H1 (cell line): ENCODE measurements at regions not wholly inside any gene's neighbourhood (a gene's known extent, or its start where the extent isn't known, plus 50 kb on each side); places are given as distances from the start of the nearest gene placed in this dataset.

Experiments
- CTCF ChIA-PET: fragments of 300-600 bp; sonication (Branson Sonifier 250); formaldehyde crosslinking; loops from one replicate; lab custom pipeline; 2021; ENCODE audit not compliant: partially characterized antibody; lab: Charles Lee
- POLR2A ChIA-PET: fragments of 300-600 bp; sonication (Branson Sonifier 250); formaldehyde crosslinking; loops from one replicate; lab custom pipeline; 2021; ENCODE audit warnings: inconsistent platforms; ENCODE audit not compliant: partially characterized antibody; lab: Charles Lee
- DNase-seq, 2 experiments: peaks; one replicate each; pipeline versions ENCODE4 v3.0.0 to v3.0.0-alpha.2; 2010 to 2022; ENCODE audit warnings: low spot score in 2 of 2, low read depth in 1 of 2, mixed read lengths in 1 of 2
- FAIRE-seq: peaks from 2 replicates; lab custom pipeline; 2011; peaks lifted over from hg19 to GRCh38; lab: Jason Lieb, UNC
- H2AFZ ChIP-seq: 2 replicates; pipeline ENCODE4 v1.8.1; 2012; ENCODE audit warnings: low read length, inconsistent platforms
- H2AK5ac ChIP-seq: 2 replicates; pipeline ENCODE4 v1.6.1; 2013; ENCODE audit warnings: low read depth, low read length
- H2BK120ac ChIP-seq: replicated peaks from 2 replicates; pipeline ENCODE3; 2013; ENCODE audit warnings: low read depth, low read length, inconsistent platforms
- H2BK12ac ChIP-seq: 2 replicates; pipeline ENCODE4 v1.6.1; 2013; ENCODE audit warnings: low read depth, low read length
- H2BK15ac ChIP-seq: 2 replicates; pipeline ENCODE4 v1.6.1; 2013; ENCODE audit warnings: low read length
- H2BK20ac ChIP-seq: 2 replicates; pipeline ENCODE4 v1.6.1; 2013; ENCODE audit warnings: low read length
- H2BK5ac ChIP-seq: 2 replicates; pipeline ENCODE4 v1.6.1; 2013; ENCODE audit warnings: low read depth, low read length
- H3K14ac ChIP-seq: 2 replicates; pipeline ENCODE4 v1.6.1; 2013; ENCODE audit warnings: inconsistent platforms; ENCODE audit not compliant: insufficient read length
- H3K18ac ChIP-seq: 2 replicates; pipeline ENCODE4 v1.6.1; 2013; ENCODE audit warnings: low read length; ENCODE audit errors: extremely low read depth
- H3K23ac ChIP-seq: 2 replicates; pipeline ENCODE4 v1.6.1; 2013; ENCODE audit warnings: inconsistent platforms; ENCODE audit not compliant: insufficient read length
- H3K23me2 ChIP-seq: 2 replicates; pipeline ENCODE4 v1.6.1; 2013; ENCODE audit warnings: low read depth, low read length
- H3K27ac ChIP-seq: 2 replicates; pipeline ENCODE4 v1.6.1; 2011; ENCODE audit warnings: low read depth, low read length, inconsistent platforms
- H3K27me3 ChIP-seq, 4 experiments: replicated peaks in 1 of 4; 1 replicate in 1 of 4; 2 replicates in 3 of 4; pipeline versions ENCODE4 v1.6.1 to v1.8.1; 2011 to 2013; ENCODE audit warnings: low read length in 3 of 4, mild to moderate bottlenecking in 3 of 4, inconsistent platforms in 2 of 4, mixed read lengths in 2 of 4, moderate library complexity in 1 of 4; ENCODE audit not compliant: control insufficient read depth in 3 of 4, insufficient read depth in 3 of 4; ENCODE audit errors: extremely low read depth in 1 of 4
- H3K36me3 ChIP-seq, 4 experiments: 2 replicates each; pipeline versions ENCODE4 v1.6.1 to v1.8.1; 2011 to 2013; ENCODE audit warnings: mild to moderate bottlenecking in 4 of 4, low read length in 3 of 4, moderate library complexity in 2 of 4, control low read depth in 1 of 4, inconsistent platforms in 1 of 4; ENCODE audit not compliant: insufficient read depth in 4 of 4, control insufficient read depth in 2 of 4
- H3K4ac ChIP-seq: replicated peaks from 2 replicates; pipeline ENCODE3; 2013; ENCODE audit warnings: low read length, low read depth, mixed read lengths, inconsistent platforms; ENCODE audit not compliant: insufficient read length
- H3K4me1 ChIP-seq, 4 experiments: replicated peaks in 1 of 4; 1 replicate in 1 of 4; 2 replicates in 3 of 4; pipeline versions ENCODE4 v1.6.1 to v1.8.1; 2011 to 2013; ENCODE audit warnings: low read length in 3 of 4, inconsistent platforms in 2 of 4, mixed read lengths in 1 of 4; ENCODE audit not compliant: insufficient read depth in 4 of 4, control insufficient read depth in 3 of 4
- H3K4me2 ChIP-seq, 2 experiments: 2 replicates each; pipeline versions ENCODE4 v1.6.1 to v1.8.1; 2011 to 2013; ENCODE audit warnings: low read depth in 2 of 2, low read length in 2 of 2, control low read depth in 1 of 2, inconsistent platforms in 1 of 2, mild to moderate bottlenecking in 1 of 2; ENCODE audit not compliant: insufficient read depth in 1 of 2
- H3K4me3 ChIP-seq, 4 experiments: fragments of 200-600, 300-600 bp in 1 of 4; sonication (generic), shearing (Covaris generic), sonication (Bioruptor Twin) in 1 of 4; 2 replicates each; pipeline versions ENCODE4 v1.5.1 to v1.8.1; 2011 to 2016; ENCODE audit warnings: low read length in 4 of 4, low read depth in 3 of 4, control low read depth in 2 of 4, inconsistent platforms in 2 of 4, mild to moderate bottlenecking in 2 of 4, mixed read lengths in 1 of 4, moderate library complexity in 1 of 4; ENCODE audit not compliant: insufficient read depth in 2 of 4; ENCODE audit errors: extremely low read depth in 1 of 4
- H3K56ac ChIP-seq: replicated peaks from 2 replicates; pipeline ENCODE3; 2013; ENCODE audit warnings: low read depth, mild to moderate bottlenecking, mixed read lengths, low read length, inconsistent platforms; ENCODE audit not compliant: insufficient read length
- H3K79me1 ChIP-seq: 2 replicates; pipeline ENCODE4 v1.6.1; 2013; ENCODE audit warnings: low read depth, low read length, control low read depth
- H3K79me2 ChIP-seq, 2 experiments: 2 replicates each; pipeline versions ENCODE4 v1.6.1 to v1.8.1; 2012 to 2013; ENCODE audit warnings: low read length in 2 of 2, mild to moderate bottlenecking in 2 of 2, inconsistent platforms in 1 of 2; ENCODE audit not compliant: insufficient read depth in 2 of 2, control insufficient read depth in 1 of 2
- H3K9ac ChIP-seq, 4 experiments: replicated peaks in 1 of 4; 1 replicate in 1 of 4; 2 replicates in 3 of 4; pipeline versions ENCODE4 v1.6.1 to v1.8.1; 2011 to 2013; ENCODE audit warnings: low read depth in 3 of 4, low read length in 3 of 4, control low read depth in 2 of 4, mild to moderate bottlenecking in 2 of 4, moderate library complexity in 2 of 4, inconsistent platforms in 1 of 4; ENCODE audit errors: extremely low read depth in 1 of 4
- H3K9me3 ChIP-seq, 2 experiments: 2 replicates each; pipeline versions ENCODE4 v1.6.1 to v1.8.1; 2012 to 2013; ENCODE audit warnings: mild to moderate bottlenecking in 2 of 2, moderate library complexity in 2 of 2, control low read depth in 1 of 2, inconsistent platforms in 1 of 2, low read depth in 1 of 2, low read length in 1 of 2, mixed read lengths in 1 of 2; ENCODE audit not compliant: insufficient read depth in 2 of 2
- H4K20me1 ChIP-seq, 2 experiments: replicated peaks in 1 of 2; 2 replicates each; pipeline versions ENCODE3 to v1.8.1; 2011 to 2013; ENCODE audit warnings: inconsistent platforms in 2 of 2, low read length in 2 of 2, mild to moderate bottlenecking in 1 of 2; ENCODE audit not compliant: insufficient read depth in 2 of 2, control insufficient read depth in 1 of 2
- H4K5ac ChIP-seq: 2 replicates; pipeline ENCODE4 v1.6.1; 2013; ENCODE audit warnings: low read length, low read depth, mixed read lengths, inconsistent platforms; ENCODE audit not compliant: insufficient read length
- H4K8ac ChIP-seq: 2 replicates; pipeline ENCODE4 v1.8.0; 2013; ENCODE audit warnings: mild to moderate bottlenecking, moderate library complexity, low read length, inconsistent platforms; ENCODE audit not compliant: insufficient read depth; ENCODE audit errors: extremely low read depth
- H4K91ac ChIP-seq: replicated peaks from 2 replicates; pipeline ENCODE3; 2013; ENCODE audit warnings: low read length, mixed read lengths, inconsistent platforms; ENCODE audit not compliant: insufficient read length
- ASH2L ChIP-seq: fragments of 200-600, 300-600 bp; sonication (generic); IDR thresholded peaks from one replicate; pipeline ENCODE4 v1.7.1; 2017; ENCODE audit warnings: low read length
- BACH1 ChIP-seq: IDR thresholded peaks from 2 replicates; pipeline ENCODE4 v1.6.1; 2012; ENCODE audit warnings: low read length, improper control_type of control experiment
- CBX5 ChIP-seq: fragments of 300-800, 300-1000 bp; sonication (generic); IDR thresholded peaks from 2 replicates; pipeline ENCODE4 v1.7.1; 2016; ENCODE audit warnings: antibody characterized with exemption, low read length, low read depth
- CHD1 ChIP-seq: IDR thresholded peaks from 2 replicates; pipeline ENCODE4 v1.6.1; 2012; ENCODE audit warnings: low read depth, low read length, improper control_type of control experiment
- CHD2 ChIP-seq: IDR thresholded peaks from 2 replicates; pipeline ENCODE4 v1.6.1; 2012; ENCODE audit warnings: low read length, improper control_type of control experiment
- CTBP2 ChIP-seq: IDR thresholded peaks from 2 replicates; pipeline ENCODE4 v1.7.0; 2011; ENCODE audit warnings: borderline replicate concordance, mild to moderate bottlenecking, moderate library complexity, mixed read lengths, low read length; ENCODE audit not compliant: insufficient read depth, insufficient read length
- EZH2 ChIP-seq: fragments of 200-600 bp; sonication (generic); IDR thresholded peaks from 2 replicates; pipeline ENCODE4 v1.7.1; 2012; ENCODE audit warnings: low read depth, mild to moderate bottlenecking, moderate library complexity, low read length, inconsistent platforms; ENCODE audit not compliant: severe bottlenecking
- POLR2AphosphoS5 ChIP-seq: IDR thresholded peaks from 2 replicates; pipeline ENCODE4 v1.6.1; 2011; ENCODE audit warnings: low read depth, low read length
- SP4 ChIP-seq: IDR thresholded peaks from 2 replicates; pipeline ENCODE4 v1.6.1; 2012; ENCODE audit warnings: low read length, inconsistent platforms
- SUZ12 ChIP-seq: fragments of 200-600 bp; sonication (generic); IDR thresholded peaks from 2 replicates; pipeline ENCODE4 v1.6.1; 2012; ENCODE audit warnings: mild to moderate bottlenecking, inconsistent platforms, low read length, moderate library complexity, mixed read lengths
- TBP ChIP-seq: IDR thresholded peaks from 2 replicates; pipeline ENCODE4 v1.6.1; 2011; ENCODE audit warnings: low read depth, low read length, improper control_type of control experiment
- WGBS, 2 experiments: shearing (Covaris generic) in 1 of 2; methylation state at CpG; one replicate each; pipeline versions ENCODE4 v1.1.6 to v1.1.7; 2013 to 2015; ENCODE audit warnings: low lambda C conversion rate in 2 of 2, mixed read lengths in 2 of 2, inconsistent platforms in 1 of 2, low coverage in 1 of 2, missing lambda C conversion rate in 1 of 2; ENCODE audit not compliant: insufficient replicate concordance in 2 of 2, insufficient coverage in 1 of 2, insufficient read length in 1 of 2; ENCODE audit errors: extremely low coverage in 1 of 2, missing lambda C conversion rate in 1 of 2; 5-methylcytosine and 5-hydroxymethylcytosine counted together
- TF ChIP-seq, protein P1 (sequence below): IDR thresholded peaks from 2 replicates; pipeline ENCODE4 v1.6.1; 2011; ENCODE audit warnings: low read depth, mild to moderate bottlenecking, low read length; ENCODE audit not compliant: insufficient read depth

DNA sequence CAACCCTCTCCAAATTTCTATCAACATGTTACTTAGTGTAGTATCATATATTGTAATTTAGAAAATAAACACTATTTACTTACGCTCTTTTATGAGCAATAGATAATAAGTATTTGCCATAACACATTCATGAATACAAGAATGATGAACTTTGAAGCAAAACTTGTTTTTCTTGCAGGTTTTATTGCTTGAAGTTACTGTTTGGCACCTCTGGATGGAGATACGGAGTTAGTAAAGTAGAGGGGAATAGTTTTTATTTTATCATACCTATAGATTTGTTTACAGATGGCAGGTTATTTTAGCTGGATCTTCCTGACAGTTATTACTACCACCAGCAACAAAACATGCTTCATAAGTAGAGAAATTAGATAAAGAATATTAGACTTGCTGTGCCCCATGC, 274.2 kb upstream of the LRRTM4 start:
- ChIA-PET POLR2A (no interaction called here), CTCF (no interaction called here)

More for the DNA sequence above, 274.2 kb upstream of the LRRTM4 start:
- Histone ChIP-seq H2AK5ac (no peak overlapping the region), H2BK12ac (no peak overlapping the region), H3K36me3 (no peaks in the 10 kb centered on the region), H2BK20ac (no peak overlapping the region), H4K20me1 (no peaks in the 10 kb centered on the region), H2BK5ac (no peak overlapping the region), H3K9ac (no peak overlapping the region), H3K23ac (no peak overlapping the region), H3K4ac (no peak overlapping the region), H4K91ac (no peak overlapping the region), H3K79me1 (no peaks in the 10 kb centered on the region), H3K56ac (no peak overlapping the region), H3K18ac (no peak overlapping the region), H4K5ac (no peak overlapping the region), H3K23me2 (no peaks in the 10 kb centered on the region), H3K27me3 (no peaks in the 10 kb centered on the region), H3K9me3 (no peaks in the 10 kb centered on the region), H3K14ac (no peak overlapping the region), H2BK120ac (no peak overlapping the region), H2AFZ (no peak overlapping the region), H3K4me3 (no peak overlapping the region), H3K4me1 (peaks cover 0 to 4% (median 0%) of the 10 kb centered on the region in 4 experiments; a peak in 3 of 7 replicates), H4K8ac (no peak overlapping the region), H3K4me2 (no peak overlapping the region), H3K79me2 (no peaks in the 10 kb centered on the region), H3K27ac (no peak overlapping the region), H2BK15ac (no peak overlapping the region)
- no peak for FAIRE-seq
- no peak for DNase-seq
- 95% methylated on average over 2 of the region's 2 CpGs; no CpG with 5 or more reads in 1 of the 2 experiments for WGBS, 2 experiments
- TF ChIP-seq CBX5 (no peak), EZH2 (no peak), POLR2AphosphoS5 (no peak), CTBP2 (no peak), SUZ12 (no peak), SP4 (no peak), CHD1 (no peak), ASH2L (no peak), TBP (no peak), BACH1 (no peak), CHD2 (no peak)
- TF ChIP-seq, protein P1, sequence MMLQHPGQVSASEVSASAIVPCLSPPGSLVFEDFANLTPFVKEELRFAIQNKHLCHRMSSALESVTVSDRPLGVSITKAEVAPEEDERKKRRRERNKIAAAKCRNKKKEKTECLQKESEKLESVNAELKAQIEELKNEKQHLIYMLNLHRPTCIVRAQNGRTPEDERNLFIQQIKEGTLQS = no peak
